22Rv1 (cell line): ENCODE measurements at regions not wholly inside any gene's neighbourhood (a gene's known extent, or its start where the extent isn't known, plus 50 kb on each side); places are given as distances from the start of the nearest gene placed in this dataset.
A peak's percentile ranks its signal among the peaks of the same experiment; 100 is the strongest.

Source experiments
- H3K27ac ChIP-seq: fragments of 450-650 bp; 2 replicates; pipeline ENCODE4 v1.5.1; 2017
- CTCF ChIP-seq: fragments of 450-650 bp; IDR thresholded peaks from 2 replicates; pipeline ENCODE4 v1.5.1; 2017; ENCODE audit warnings: mild to moderate bottlenecking
- ZFX ChIP-seq: fragments of 450-650 bp; IDR thresholded peaks from 2 replicates; pipeline ENCODE4 v1.6.1; 2017; ENCODE audit warnings: antibody characterized with exemption, borderline replicate concordance

GRCh38 chr13:58893396-58893795, 1261.9 kb downstream of the PCDH17 start:
- no peak overlapping the region for H3K27ac ChIP-seq
- TF ChIP-seq ZFX: no peak
- no peak for TF ChIP-seq CTCF

GRCh38 chr13:58906329-58907007, 1257.3 kb downstream of the DIAPH3 start:
- TF ChIP-seq ZFX (no peak), CTCF (no peak)
- H3K27ac ChIP-seq: no peak overlapping the region

GRCh38 chr13:58907347-58907746, 1256.4 kb downstream of the DIAPH3 start:
- peak; percentile 18; the same call in 1 of the 2 replicates for TF ChIP-seq CTCF
- no peak for TF ChIP-seq ZFX
- H3K27ac ChIP-seq: no peak overlapping the region

GRCh38 chr13:58908019-58908679, 1255.6 kb downstream of the DIAPH3 start:
- TF ChIP-seq CTCF: no peak
- TF ChIP-seq ZFX: no peak
- no peak overlapping the region for H3K27ac ChIP-seq

- TF ChIP-seq ZFX: no peak
- TF ChIP-seq CTCF: no peak
- H3K27ac ChIP-seq: no peak overlapping the region
Measured at GRCh38 chr13:58919551-58919950, 1244.2 kb downstream of the DIAPH3 start.

- no peak overlapping the region for H3K27ac ChIP-seq
- TF ChIP-seq CTCF: no peak
- no peak for TF ChIP-seq ZFX
Measured at GRCh38 chr13:58921129-58921528, 1242.6 kb downstream of the DIAPH3 start.

- no peak for TF ChIP-seq CTCF
- TF ChIP-seq ZFX: no peak
- no peak overlapping the region for H3K27ac ChIP-seq
Measured at GRCh38 chr13:58926858-58927257, 1236.9 kb downstream of the DIAPH3 start.
